GM18505 (cell line): ENCODE measurements at regions not wholly inside any gene's neighbourhood (a gene's known extent, or its start where the extent isn't known, plus 50 kb on each side); places are given as distances from the start of the nearest gene placed in this dataset.

ENCODE experiments used
- ATAC-seq: cut with Tn5 transposase; IDR thresholded peaks from one replicate; pipeline ENCODE4 v1.9.1; 2021; ENCODE audit not compliant: unreplicated experiment
- POLR2A ChIP-seq: IDR thresholded peaks from 4 replicates; pipeline ENCODE4 v1.6.1; 2011; ENCODE audit warnings: borderline replicate concordance; ENCODE audit not compliant: insufficient read depth, insufficient read length; ENCODE audit errors: extremely low read depth

DNA sequence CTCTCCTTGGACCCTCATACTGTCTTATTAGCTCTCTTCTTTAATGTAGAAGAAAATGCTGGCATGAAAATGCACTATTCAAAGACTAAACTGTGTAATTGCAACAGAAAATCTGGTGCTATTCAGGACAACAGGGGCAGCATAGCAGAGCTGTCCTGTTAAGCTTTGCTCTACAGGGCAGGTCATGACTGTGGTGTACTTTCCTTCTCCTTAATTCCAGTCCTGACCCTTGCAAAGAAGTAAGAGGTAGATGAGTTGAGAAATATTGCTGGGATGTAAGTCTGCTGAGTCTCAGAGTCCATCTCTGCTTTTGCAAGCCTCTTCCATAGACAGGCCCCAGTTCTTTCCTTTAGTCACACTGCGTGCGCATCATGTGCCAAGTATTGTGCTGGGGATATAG lies 52.6 kb upstream of the STK38L start:
- no peak for ATAC-seq
- TF ChIP-seq POLR2A, result no peak

DNA sequence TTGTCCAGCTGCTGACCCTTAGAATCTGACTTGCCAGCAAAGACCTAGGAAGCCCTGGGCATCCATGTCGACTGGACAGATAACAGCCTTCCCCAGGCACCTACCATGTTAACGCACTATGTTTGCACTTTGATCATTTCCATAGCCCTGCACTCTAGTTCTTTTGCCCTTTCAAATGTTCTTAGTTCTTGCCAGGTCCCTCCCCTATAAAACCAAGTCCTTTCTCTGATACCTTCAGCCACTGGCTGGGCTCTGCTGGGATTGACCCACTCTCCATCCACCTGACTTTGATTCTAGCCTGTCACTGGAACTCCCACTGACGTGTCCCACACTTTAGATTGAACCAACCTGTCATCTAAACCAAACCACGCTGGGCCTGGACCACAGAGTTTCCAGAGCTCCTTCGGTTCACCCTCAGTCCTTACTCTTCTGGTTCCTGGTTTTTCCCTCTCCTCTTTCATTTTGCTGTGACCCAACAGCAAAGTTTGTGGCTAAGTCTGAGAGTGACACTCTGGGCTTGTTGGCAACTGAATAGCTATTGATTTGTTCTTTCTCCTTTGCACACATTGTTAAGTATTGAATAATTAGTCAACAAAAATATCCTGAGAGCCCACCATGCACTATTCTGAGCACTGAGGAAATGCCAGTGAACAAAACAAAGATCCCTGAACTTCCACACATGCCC lies 51.8 kb upstream of the STK38L start:
- TF ChIP-seq POLR2A, result no peak
- ATAC-seq, result no peak

DNA sequence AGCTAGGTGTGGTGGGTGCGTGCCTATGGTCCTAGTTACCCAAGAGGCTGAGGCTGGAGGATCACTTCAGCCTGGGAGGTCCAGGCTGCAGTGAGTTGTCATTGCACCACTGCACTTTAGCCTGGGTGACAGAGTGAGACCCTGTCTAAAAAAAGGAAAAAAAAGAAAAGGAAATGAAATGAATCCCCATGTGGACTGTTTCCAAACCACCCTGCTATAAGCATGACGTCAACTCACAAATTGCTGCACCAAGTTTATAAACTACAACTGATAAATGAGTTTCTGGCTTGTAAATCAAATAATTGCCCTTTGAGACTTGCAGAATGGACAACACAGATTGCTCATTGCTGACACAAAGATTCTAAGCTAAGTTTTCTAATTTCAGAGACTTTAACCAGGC lies 51.0 kb upstream of the STK38L start:
- TF ChIP-seq POLR2A, result no peak
- no peak for ATAC-seq

DNA sequence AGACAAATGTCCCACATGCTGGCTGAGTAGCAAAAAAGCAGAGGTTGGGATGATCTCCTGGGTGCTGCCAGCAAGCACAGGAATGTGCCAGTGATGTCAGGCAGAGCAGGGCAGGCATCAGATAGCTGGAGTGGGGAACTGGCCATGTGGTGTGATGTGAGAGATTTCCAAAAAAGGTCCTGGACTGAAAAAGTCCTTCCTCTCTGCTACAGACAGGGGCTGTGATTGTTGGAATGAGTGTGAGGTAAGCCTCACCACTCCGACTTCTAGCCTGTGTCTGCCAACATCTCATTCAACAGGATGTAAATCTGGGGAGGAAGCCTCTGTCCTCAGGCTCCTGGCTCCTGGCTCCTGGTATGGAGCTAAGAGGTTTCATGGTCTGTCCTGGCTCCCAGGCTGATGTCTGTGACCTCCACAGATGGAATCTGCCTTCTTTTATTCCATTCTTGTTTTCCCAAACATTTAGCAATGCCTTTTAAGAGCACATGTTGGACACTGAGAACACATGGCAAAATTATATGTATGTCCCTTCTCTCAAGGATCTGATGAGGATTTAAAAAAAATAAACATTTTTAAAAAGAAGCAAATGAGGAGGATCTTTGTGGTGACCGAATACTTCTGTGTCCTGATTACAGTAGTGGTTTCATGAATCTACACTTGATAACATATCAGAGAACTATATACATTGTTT lies 50.1 kb upstream of the STK38L start:
- no peak for ATAC-seq
- TF ChIP-seq POLR2A, result no peak
